ENCODE measurements at regions not wholly inside any gene's neighbourhood (a gene's known extent, or its start where the extent isn't known, plus 50 kb on each side); places are given as distances from the start of the nearest gene placed in this dataset.
"Not testable (repeated sequence)": the region's sequence is repeated elsewhere in the genome, so short reads cannot be mapped to it uniquely, and the experiment has no call there.

GRCh38 chr2:238521870-238522269 lies 95.1 kb downstream of the ASB1 start:
- DNase-seq = no peak

- no peak for DNase-seq
Measured at GRCh38 chr2:238523158-238524110, 96.7 kb downstream of the ASB1 start.

GRCh38 chr2:238524426-238524983 lies 97.8 kb downstream of the ASB1 start:
- no peak for DNase-seq

- DNase-seq = no peak
Measured at GRCh38 chr2:238525990-238526389, 99.3 kb downstream of the ASB1 start.

- DNase-seq = no peak
Measured at GRCh38 chr2:238527565-238527964, 100.8 kb downstream of the ASB1 start.

- DNase-seq = no peak
Measured at GRCh38 chr2:238528953-238529781, 102.4 kb downstream of the ASB1 start.

- not testable (repeated sequence) for DNase-seq
Measured at GRCh38 chr2:238531017-238531645, 104.4 kb downstream of the ASB1 start.

- not testable (repeated sequence) for DNase-seq
Measured at GRCh38 chr2:238543732-238544131, 117.0 kb downstream of the ASB1 start.

GRCh38 chr2:238548902-238549462 lies 122.3 kb downstream of the ASB1 start:
- DNase-seq = no peak

GRCh38 chr2:238549866-238550265 lies 123.1 kb downstream of the ASB1 start:
- DNase-seq = no peak

GRCh38 chr2:238551091-238551490 lies 124.4 kb downstream of the ASB1 start:
- no peak for DNase-seq

GRCh38 chr2:238552226-238552625 lies 125.5 kb downstream of the ASB1 start:
- DNase-seq = no peak

GRCh38 chr2:238553159-238553558 lies 126.4 kb downstream of the ASB1 start:
- DNase-seq = no peak

- no peak for DNase-seq
Measured at GRCh38 chr2:238554468-238555315, 128.0 kb downstream of the ASB1 start.

- no peak for DNase-seq
Measured at GRCh38 chr2:238555786-238556542, 129.2 kb downstream of the ASB1 start.

GRCh38 chr2:238557431-238557830 lies 130.7 kb downstream of the ASB1 start:
- DNase-seq = no peak

GRCh38 chr2:238557936-238558335 lies 131.2 kb downstream of the ASB1 start:
- DNase-seq = no peak

- no peak for DNase-seq
Measured at GRCh38 chr2:238558456-238559099, 131.9 kb downstream of the ASB1 start.

- no peak for DNase-seq
Measured at GRCh38 chr2:238560234-238560633, 133.5 kb downstream of the ASB1 start.

GRCh38 chr2:238561230-238561629 lies 134.5 kb downstream of the ASB1 start:
- DNase-seq = no peak
